HG03457 (cell line): ENCODE measurements at regions not wholly inside any gene's neighbourhood (a gene's known extent, or its start where the extent isn't known, plus 50 kb on each side); places are given as distances from the start of the nearest gene placed in this dataset.
"Not testable (repeated sequence)": the region's sequence is repeated elsewhere in the genome, so short reads cannot be mapped to it uniquely, and the experiment has no call there.

Experiments used
- ATAC-seq: cut with Tn5 transposase; IDR thresholded peaks from one replicate; pipeline ENCODE4 v1.9.1; 2021; ENCODE audit warnings: moderate number of reproducible peaks; ENCODE audit not compliant: unreplicated experiment

- no peak for ATAC-seq
Measured at GRCh38 chr7:98771519-98771918, 98.3 kb downstream of the TMEM130 start.

DNA sequence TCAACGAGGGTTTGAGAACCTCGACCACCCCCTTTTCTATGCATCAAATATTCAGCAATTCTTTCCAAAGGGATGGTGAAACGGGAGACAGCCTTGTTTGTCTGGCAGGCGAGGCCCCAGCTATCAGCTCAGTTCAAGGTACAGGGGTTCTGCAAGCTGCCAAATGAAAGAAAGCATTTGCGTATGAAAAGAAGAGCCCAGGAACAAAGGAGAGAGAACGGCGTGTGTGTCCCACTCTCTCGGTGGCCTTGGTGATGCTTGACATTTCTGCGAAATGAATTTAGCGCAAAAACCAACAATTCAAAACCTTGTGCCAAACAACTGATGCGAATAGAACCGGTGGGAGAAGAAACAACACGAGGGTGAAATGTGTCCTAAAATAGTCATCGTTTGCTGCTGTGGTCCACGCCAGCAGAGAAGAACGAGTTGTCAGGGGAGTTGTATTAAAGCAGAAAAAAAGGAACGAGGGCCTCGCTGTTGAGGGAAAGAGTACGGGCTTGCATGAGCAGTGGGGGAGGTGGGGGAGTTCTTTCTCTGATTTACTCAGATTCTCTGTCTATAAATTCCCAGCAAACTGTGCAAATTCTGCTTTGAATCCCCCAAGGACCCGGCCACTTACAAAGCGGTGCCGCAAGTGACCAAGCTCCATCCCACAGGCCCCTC is 97.7 kb downstream of the TMEM130 start:
- no peak for ATAC-seq

GRCh38 chr7:98774884-98775283 is 94.9 kb downstream of the TMEM130 start:
- ATAC-seq = no peak

DNA sequence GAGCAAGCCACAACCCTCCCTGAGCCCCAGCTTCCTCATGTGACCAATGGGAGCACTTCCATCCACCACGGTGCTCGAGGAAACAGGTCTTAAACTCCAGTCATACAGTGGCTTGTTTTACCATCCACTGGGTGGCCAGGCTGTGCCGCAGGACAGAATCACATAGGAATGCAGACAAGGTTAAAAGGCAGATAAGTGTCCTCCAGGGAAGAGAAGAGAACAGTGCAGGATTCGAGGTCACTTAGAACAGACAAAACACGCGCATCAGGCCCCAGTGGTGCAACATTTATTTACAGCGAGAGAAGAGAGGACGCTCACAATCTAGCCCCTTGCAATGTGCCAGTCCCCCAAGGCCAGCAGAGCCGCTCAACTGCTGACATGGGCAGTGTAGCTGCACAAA is 92.8 kb downstream of the TMEM130 start:
- no peak for ATAC-seq

- ATAC-seq = no peak
Measured at GRCh38 chr7:98778421-98778820, 91.4 kb downstream of the TMEM130 start.

DNA sequence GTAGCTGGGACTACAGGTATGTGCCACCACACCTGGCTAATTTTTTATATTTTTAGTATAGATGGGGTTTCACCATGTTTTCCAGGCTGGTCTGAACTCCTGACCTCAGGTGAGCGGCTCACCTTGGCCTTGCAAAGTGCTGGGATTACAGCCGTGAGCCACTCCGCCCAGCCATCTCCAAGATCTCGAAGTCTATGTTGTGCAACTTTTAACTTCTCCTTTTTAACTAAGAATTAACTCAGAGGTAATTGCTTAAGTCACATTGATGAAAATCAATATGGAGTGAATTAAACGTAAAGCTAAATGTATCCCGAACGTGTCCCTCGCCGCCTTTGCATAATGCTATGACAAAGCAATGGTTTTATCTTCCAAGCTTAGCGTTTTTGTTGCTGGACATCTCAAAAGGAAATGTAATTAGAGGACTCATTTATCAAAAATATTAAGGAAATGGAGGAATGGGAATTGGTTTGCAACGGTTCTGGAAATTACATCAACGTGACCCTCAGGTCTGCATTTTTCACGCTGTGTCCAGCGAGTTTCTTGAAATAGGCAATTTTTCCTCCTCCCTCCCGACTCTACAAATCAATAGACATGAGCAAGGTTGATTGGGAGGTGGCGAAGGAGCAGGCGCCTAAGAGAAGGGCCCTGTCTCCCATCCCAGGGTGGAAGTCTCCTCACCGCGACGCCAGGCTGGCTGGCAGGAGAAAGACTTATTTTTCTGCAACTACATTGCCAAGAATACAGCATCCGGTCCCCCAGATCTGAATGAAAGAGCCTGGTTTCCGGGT is 89.8 kb downstream of the TMEM130 start:
- no peak for ATAC-seq

- no peak for ATAC-seq
Measured at GRCh38 chr7:98784216-98784785, 85.5 kb downstream of the TMEM130 start.

DNA sequence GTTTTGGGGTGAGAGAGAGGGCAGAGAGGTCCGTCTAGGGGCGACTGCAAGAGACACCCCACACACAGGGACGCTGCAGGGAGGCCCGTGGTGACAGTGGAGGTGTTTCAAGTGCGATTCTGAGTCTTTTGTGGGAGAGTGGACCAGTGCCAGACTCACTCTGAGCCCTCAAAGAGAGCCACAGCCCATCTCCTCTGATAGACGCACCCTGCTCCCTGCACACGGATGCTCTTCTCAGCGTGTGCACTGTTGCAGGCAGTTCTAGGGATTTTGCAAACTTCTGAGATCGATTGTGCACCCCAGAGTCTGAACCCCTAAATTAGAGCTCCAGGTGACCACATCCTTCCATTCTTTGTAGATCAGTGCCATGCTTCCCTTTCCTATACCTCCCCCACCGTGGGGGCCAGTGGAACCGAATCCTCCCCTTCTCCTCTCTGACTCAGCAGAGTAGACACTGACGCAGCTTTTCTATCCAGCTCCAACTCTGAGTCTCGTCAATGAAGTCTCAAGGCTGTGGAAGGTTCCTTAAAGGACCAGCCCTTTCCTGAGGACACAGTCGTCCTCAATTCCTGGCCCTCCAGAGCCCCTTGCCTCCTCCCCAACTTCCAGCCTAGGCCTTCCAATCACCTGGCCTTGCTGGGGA is 83.8 kb downstream of the TMEM130 start:
- no peak for ATAC-seq

GRCh38 chr7:98788966-98789365 is 80.8 kb downstream of the TMEM130 start:
- ATAC-seq = no peak

- not testable (repeated sequence) for ATAC-seq
Measured at GRCh38 chr7:98794453-98794852, 75.4 kb downstream of the TMEM130 start.

- ATAC-seq = peak; percentile 80
Measured at GRCh38 chr7:98795741-98796493, 73.9 kb downstream of the TMEM130 start.
